IMR-90 (cell line): ENCODE measurements at regions not wholly inside any gene's neighbourhood (a gene's known extent, or its start where the extent isn't known, plus 50 kb on each side); places are given as distances from the start of the nearest gene placed in this dataset.

Experiments
- ATAC-seq: fragments of 200-7000 bp; cut with Tn5 transposase; 2 replicates; pipeline ENCODE4 v1.9.1; 2020; ENCODE audit warnings: low read depth, mild to moderate bottlenecking, moderate library complexity
- BruUV-seq: library from RNA; stranded (reverse); fragments of 400-500 nt; replicated peaks from 2 replicates; lab custom pipeline; 2021; lab: Mats Ljungman, UMichigan
- CTCF ChIA-PET: fragments of 300-600 bp; formaldehyde crosslinking; extraction: SDS; loops from one replicate; lab custom pipeline; 2021; ENCODE audit warnings: antibody characterized with exemption; lab: Yijun Ruan, JAX
- POLR2A ChIA-PET: fragments of 300-600 bp; sonication (Branson Sonifier 250); formaldehyde crosslinking; loops from one replicate; lab custom pipeline; 2022; ENCODE audit warnings: antibody characterized with exemption; ENCODE audit not compliant: unreplicated experiment; lab: Charles Lee
- DNase-seq: peaks from one replicate; pipeline ENCODE4 v3.0.0; 2013
- H2AFZ ChIP-seq: replicated peaks from 2 replicates; pipeline ENCODE3; 2013; ENCODE audit warnings: low read length, mild to moderate bottlenecking; ENCODE audit not compliant: poor library complexity
- H2AK5ac ChIP-seq: 2 replicates; pipeline ENCODE4 v1.6.1; 2013; ENCODE audit warnings: low read depth, low read length, inconsistent platforms
- H2AK9ac ChIP-seq: replicated peaks from 2 replicates; pipeline ENCODE3; 2013; ENCODE audit warnings: mild to moderate bottlenecking, low read depth, low read length, moderate library complexity; ENCODE audit not compliant: poor library complexity
- H2BK120ac ChIP-seq: 2 replicates; pipeline ENCODE4 v1.6.1; 2013; ENCODE audit warnings: low read depth, low read length, inconsistent platforms
- H2BK15ac ChIP-seq: 3 replicates; pipeline ENCODE4 v1.6.1; 2013; ENCODE audit warnings: low read depth, low read length, inconsistent platforms
- H2BK20ac ChIP-seq: 2 replicates; pipeline ENCODE4 v1.6.1; 2013; ENCODE audit warnings: low read depth, mild to moderate bottlenecking, inconsistent platforms, low read length, moderate library complexity
- H2BK5ac ChIP-seq: 2 replicates; pipeline ENCODE4 v1.6.1; 2013; ENCODE audit warnings: mild to moderate bottlenecking, low read depth, low read length, inconsistent platforms; ENCODE audit not compliant: poor library complexity, severe bottlenecking
- H3K14ac ChIP-seq: replicated peaks from 2 replicates; pipeline ENCODE4 v1.6.1; 2013; ENCODE audit warnings: low read depth, low read length, inconsistent platforms
- H3K18ac ChIP-seq: 2 replicates; pipeline ENCODE4 v1.6.1; 2013; ENCODE audit warnings: low read depth, low read length, control low read depth
- H3K23ac ChIP-seq: 2 replicates; pipeline ENCODE4 v1.6.1; 2013; ENCODE audit warnings: low read depth, low read length, inconsistent platforms
- H3K27ac ChIP-seq: 2 replicates; pipeline ENCODE4 v1.5.1; 2013; ENCODE audit warnings: mild to moderate bottlenecking, control low read depth, low read length; ENCODE audit not compliant: insufficient read depth
- H3K27me3 ChIP-seq: 2 replicates; pipeline ENCODE4 v1.6.1; 2013; ENCODE audit warnings: low read length; ENCODE audit not compliant: control insufficient read depth, insufficient read depth
- H3K36me3 ChIP-seq: 2 replicates; pipeline ENCODE4 v1.6.1; 2013; ENCODE audit warnings: low read length, mixed read lengths; ENCODE audit not compliant: control insufficient read depth, insufficient read depth
- H3K4ac ChIP-seq: 2 replicates; pipeline ENCODE4 v1.6.1; 2013; ENCODE audit warnings: low read depth, low read length, inconsistent platforms
- H3K4me1 ChIP-seq: 2 replicates; pipeline ENCODE4 v1.6.1; 2013; ENCODE audit warnings: low read length, mixed read lengths; ENCODE audit not compliant: control insufficient read depth, insufficient read depth
- H3K4me2 ChIP-seq: 2 replicates; pipeline ENCODE4 v1.6.1; 2013; ENCODE audit warnings: low read depth, mild to moderate bottlenecking, control low read depth, low read length, moderate library complexity
- H3K4me3 ChIP-seq: 2 replicates; pipeline ENCODE4 v1.5.1; 2013; ENCODE audit warnings: low read depth, mild to moderate bottlenecking, control low read depth, low read length, moderate library complexity; ENCODE audit not compliant: insufficient read depth
- H3K56ac ChIP-seq: 2 replicates; pipeline ENCODE4 v1.6.1; 2013; ENCODE audit warnings: low read length, inconsistent platforms; ENCODE audit not compliant: insufficient read depth; ENCODE audit errors: extremely low read depth
- H3K79me1 ChIP-seq, 2 experiments: 2 replicates each; pipeline ENCODE4 v1.6.1; 2013; ENCODE audit warnings: low read length in 2 of 2, inconsistent platforms in 1 of 2, low read depth in 1 of 2
- H3K9ac ChIP-seq: 2 replicates; pipeline ENCODE4 v1.6.1; 2013; ENCODE audit warnings: low read depth, low read length, control low read depth
- H3K9me1 ChIP-seq: 2 replicates; pipeline ENCODE4 v1.6.1; 2013; ENCODE audit warnings: low read length, inconsistent platforms; ENCODE audit not compliant: insufficient read depth
- H3K9me3 ChIP-seq: 2 replicates; pipeline ENCODE4 v1.6.1; 2013; ENCODE audit warnings: low read length; ENCODE audit not compliant: control insufficient read depth, insufficient read depth
- H4K20me1 ChIP-seq: 2 replicates; pipeline ENCODE4 v1.6.1; 2013; ENCODE audit warnings: low read length, inconsistent platforms; ENCODE audit not compliant: insufficient read depth
- H4K5ac ChIP-seq: 2 replicates; pipeline ENCODE4 v1.6.1; 2013; ENCODE audit warnings: mild to moderate bottlenecking, low read depth, low read length, control low read depth
- H4K8ac ChIP-seq, 2 experiments: 2 replicates each; pipeline ENCODE4 v1.6.1; 2013; ENCODE audit warnings: low read depth in 2 of 2, low read length in 2 of 2, control low read depth in 1 of 2, inconsistent platforms in 1 of 2
- H4K91ac ChIP-seq: 2 replicates; pipeline ENCODE4 v1.6.1; 2013; ENCODE audit warnings: low read depth, low read length, inconsistent platforms; ENCODE audit not compliant: insufficient read depth
- BHLHE40 ChIP-seq: fragments of 150-350 bp; IDR thresholded peaks from 2 replicates; pipeline ENCODE4 v1.6.1; 2016; ENCODE audit warnings: mild to moderate bottlenecking, low read depth, low read length
- CHD1 ChIP-seq: IDR thresholded peaks from 2 replicates; pipeline ENCODE4 v1.6.1; 2012; ENCODE audit warnings: low read depth, low read length, improper control_type of control experiment
- FOS ChIP-seq: fragments of 150-350 bp; IDR thresholded peaks from 2 replicates; pipeline ENCODE4 v1.6.1; 2016; ENCODE audit warnings: low read depth, low read length
- MAZ ChIP-seq: IDR thresholded peaks from 2 replicates; pipeline ENCODE4 v1.6.1; 2012; ENCODE audit warnings: low read depth, mild to moderate bottlenecking, low read length, improper control_type of control experiment, moderate library complexity, borderline replicate concordance
- RCOR1 ChIP-seq: IDR thresholded peaks from 2 replicates; pipeline ENCODE4 v1.6.1; 2012; ENCODE audit warnings: mild to moderate bottlenecking, low read length, improper control_type of control experiment; ENCODE audit not compliant: insufficient replicate concordance
- RFX5 ChIP-seq: IDR thresholded peaks from 2 replicates; pipeline ENCODE4 v1.8.0; 2012; ENCODE audit warnings: low read depth, mild to moderate bottlenecking, low read length, moderate library complexity
- dilution Hi-C: fragments of 300-500 bp; cut with HindIII; formaldehyde crosslinking; loops from one replicate; pipeline ENCODE4 v1.14.3; 2018; ENCODE audit warnings: low sequenced_read_pairs; ENCODE audit not compliant: unreplicated experiment
- in situ Hi-C: fragments of 300-500 bp; cut with MboI; formaldehyde crosslinking; loops from 3 replicates; pipeline ENCODE4 v1.14.3; 2019; ENCODE audit warnings: low sequenced_read_pairs, inconsistent platforms, mixed read lengths
- intact Hi-C: fragments of 100-400 bp; cut with micrococcal nuclease; formaldehyde crosslinking; loops from 2 replicates; pipeline ENCODE4 v1.10.0; 2022

DNA sequence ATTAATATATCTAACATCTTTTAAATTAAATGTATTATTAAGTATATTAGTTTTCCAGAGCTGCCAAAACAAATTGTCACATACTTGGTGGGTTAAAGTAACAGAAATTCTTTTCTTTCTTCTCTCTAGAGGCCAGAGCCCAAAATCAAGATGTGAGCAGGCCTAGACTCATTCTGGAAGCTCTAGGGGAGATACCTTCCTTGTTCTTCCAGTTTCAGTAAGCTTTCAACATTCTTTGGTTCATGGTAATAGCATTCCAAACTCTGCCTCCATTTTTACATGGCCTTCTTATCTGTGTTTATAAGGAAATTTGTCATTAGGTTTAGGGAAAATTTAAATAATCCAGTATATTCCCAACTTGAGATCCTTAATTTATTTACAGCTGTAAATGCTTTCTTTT is 1054.6 kb upstream of the GBE1 start:
- no peak overlapping the region for H4K5ac ChIP-seq
- H3K14ac ChIP-seq = no peak overlapping the region
- H3K23ac ChIP-seq = no peak overlapping the region
- TF ChIP-seq RCOR1 (no peak), BHLHE40 (no peak), MAZ (no peak), RFX5 (no peak), FOS (no peak), CHD1 (no peak)
- intact Hi-C loops (no loop called here), dilution Hi-C loops (no loop called here), in situ Hi-C loops (no loop called here)
- H2BK5ac ChIP-seq = no peak overlapping the region
- no peak overlapping the region for H3K18ac ChIP-seq
- no peak overlapping the region for H2AK5ac ChIP-seq
- no peak for DNase-seq
- no peaks in the 10 kb centered on the region for H3K9me1 ChIP-seq
- H2BK20ac ChIP-seq = no peak overlapping the region
- H3K4ac ChIP-seq = no peak overlapping the region
- POLR2A ChIA-PET = no interaction called here
- no peak overlapping the region for H3K9ac ChIP-seq
- H3K4me3 ChIP-seq = no peak overlapping the region
- H3K36me3 ChIP-seq = no peaks in the 10 kb centered on the region
- no peaks in the 10 kb centered on the region for H3K4me1 ChIP-seq
- H2BK15ac ChIP-seq = no peak overlapping the region
- peaks cover 10% of the 10 kb centered on the region for H3K9me3 ChIP-seq
- no peak overlapping the region for H3K56ac ChIP-seq
- no peak overlapping the region for H2BK120ac ChIP-seq
- no peaks in the 10 kb centered on the region for H3K79me1 ChIP-seq
- H4K91ac ChIP-seq = no peak overlapping the region
- H3K4me2 ChIP-seq = no peak overlapping the region
- BruUV-seq = no TSS peak
- no peak overlapping the region for H3K27ac ChIP-seq
- CTCF ChIA-PET = no interaction called here
- no peak overlapping the region for H2AK9ac ChIP-seq
- H3K27me3 ChIP-seq = no peaks in the 10 kb centered on the region
- H4K8ac ChIP-seq = no peak overlapping the region
- H2AFZ ChIP-seq = no peak overlapping the region
- ATAC-seq = no peak
- H4K20me1 ChIP-seq = no peaks in the 10 kb centered on the region
